NT2/D1 (cell line): ENCODE measurements at regions not wholly inside any gene's neighbourhood (a gene's known extent, or its start where the extent isn't known, plus 50 kb on each side); places are given as distances from the start of the nearest gene placed in this dataset.

Experiments
- DNase-seq: peaks from one replicate; pipeline ENCODE4 v3.0.0-alpha.2; 2011; ENCODE audit warnings: low read depth, low spot score
- H3K27me3 ChIP-seq: 2 replicates; pipeline ENCODE4 v1.6.0; 2011; ENCODE audit warnings: mild to moderate bottlenecking; ENCODE audit not compliant: insufficient read length, insufficient read depth
- H3K36me3 ChIP-seq: 2 replicates; pipeline ENCODE4 v1.6.1; 2011; ENCODE audit warnings: mild to moderate bottlenecking, low read length, mixed read lengths; ENCODE audit not compliant: insufficient read depth, insufficient read length
- H3K4me1 ChIP-seq: 2 replicates; pipeline ENCODE4 v1.5.1; 2011; ENCODE audit not compliant: insufficient read depth, insufficient read length
- H3K4me3 ChIP-seq: 2 replicates; pipeline ENCODE4 v1.5.1; 2011; ENCODE audit warnings: low read depth; ENCODE audit not compliant: insufficient read length
- H3K9ac ChIP-seq: 2 replicates; pipeline ENCODE4 v1.6.0; 2011; ENCODE audit warnings: low read depth; ENCODE audit not compliant: insufficient read length
- H3K9me3 ChIP-seq: 2 replicates; pipeline ENCODE4 v1.5.1; 2011; ENCODE audit warnings: mild to moderate bottlenecking, low read length; ENCODE audit not compliant: insufficient read depth
- SUZ12 ChIP-seq: IDR thresholded peaks from 2 replicates; pipeline ENCODE4 v1.6.1; 2011; ENCODE audit not compliant: insufficient read length, insufficient read depth; ENCODE audit errors: extremely low read depth
- YY1 ChIP-seq: IDR thresholded peaks from 2 replicates; pipeline ENCODE4 v1.6.1; 2011; ENCODE audit not compliant: insufficient read length, insufficient read depth
- ZNF274 ChIP-seq: IDR thresholded peaks from 2 replicates; pipeline ENCODE4 v1.6.1; 2011; ENCODE audit warnings: mild to moderate bottlenecking, low read depth, low read length

DNA sequence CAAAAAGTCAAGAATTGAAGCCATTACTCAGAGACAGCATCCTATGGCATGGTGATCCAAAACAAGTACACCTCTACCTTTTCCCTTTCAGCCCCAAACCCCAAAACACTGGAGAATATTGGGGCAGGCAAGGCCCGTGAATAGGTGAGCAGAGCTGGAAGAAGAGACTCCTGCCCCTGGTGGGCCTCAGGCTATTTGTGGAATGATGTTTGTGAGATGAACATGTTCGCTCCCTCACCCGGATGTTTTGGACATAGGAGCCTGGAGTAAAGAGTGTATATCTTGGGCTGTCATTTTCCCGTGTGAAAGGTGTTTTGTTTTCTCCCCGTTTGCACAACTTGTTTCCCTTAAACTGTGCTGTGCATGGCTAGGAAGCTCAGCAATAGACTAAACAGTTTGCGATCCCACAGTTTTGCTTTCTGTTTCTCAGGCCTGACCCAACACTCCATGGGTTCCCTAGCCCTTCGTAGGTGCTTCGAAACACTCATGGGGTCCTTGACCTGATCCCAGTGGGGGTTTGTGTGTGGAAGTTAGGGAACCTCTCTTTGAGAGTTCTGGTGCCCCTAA lies 136.5 kb upstream of the TNP1 start:
- Histone ChIP-seq H3K9ac (no peak overlapping the region), H3K9me3 (no peaks in the 10 kb centered on the region), H3K4me1 (no peaks in the 10 kb centered on the region), H3K27me3 (no peaks in the 10 kb centered on the region), H3K36me3 (no peaks in the 10 kb centered on the region), H3K4me3 (no peak overlapping the region)
- no peak for DNase-seq
- TF ChIP-seq ZNF274 (no peak), SUZ12 (no peak)

DNA sequence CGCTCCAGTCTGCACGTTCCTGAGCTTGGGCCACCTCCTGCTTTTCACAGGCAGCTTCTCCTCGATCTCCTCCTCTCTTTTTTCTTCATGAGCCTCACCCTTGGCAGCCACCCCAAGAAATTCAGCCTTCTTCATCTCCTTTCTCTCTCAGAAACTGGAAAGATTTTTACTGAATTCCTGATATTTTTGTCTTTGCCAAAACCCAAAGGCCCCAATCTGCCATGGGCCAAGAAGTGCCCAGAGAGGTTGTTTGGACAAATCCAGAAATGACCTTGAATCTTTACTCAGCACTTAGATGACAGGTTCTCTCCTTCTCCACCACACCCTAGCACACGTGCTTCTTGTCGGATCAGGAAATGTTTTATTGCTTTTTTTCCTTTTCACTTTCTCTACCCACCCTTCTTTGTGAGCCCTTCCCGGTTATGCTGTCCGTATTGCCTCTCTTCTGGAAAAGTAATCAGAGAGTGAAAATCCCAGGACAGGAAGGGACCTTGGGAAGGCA lies 134.5 kb upstream of the TNP1 start:
- no peak for DNase-seq
- no peak overlapping the region for H3K9ac ChIP-seq
- no peaks in the 10 kb centered on the region for H3K4me1 ChIP-seq
- H3K9me3 ChIP-seq, result no peaks in the 10 kb centered on the region
- no peak overlapping the region for H3K4me3 ChIP-seq
- H3K36me3 ChIP-seq, result no peaks in the 10 kb centered on the region
- no peaks in the 10 kb centered on the region for H3K27me3 ChIP-seq
- TF ChIP-seq ZNF274 (no peak), SUZ12 (no peak), YY1 (no peak)

DNA sequence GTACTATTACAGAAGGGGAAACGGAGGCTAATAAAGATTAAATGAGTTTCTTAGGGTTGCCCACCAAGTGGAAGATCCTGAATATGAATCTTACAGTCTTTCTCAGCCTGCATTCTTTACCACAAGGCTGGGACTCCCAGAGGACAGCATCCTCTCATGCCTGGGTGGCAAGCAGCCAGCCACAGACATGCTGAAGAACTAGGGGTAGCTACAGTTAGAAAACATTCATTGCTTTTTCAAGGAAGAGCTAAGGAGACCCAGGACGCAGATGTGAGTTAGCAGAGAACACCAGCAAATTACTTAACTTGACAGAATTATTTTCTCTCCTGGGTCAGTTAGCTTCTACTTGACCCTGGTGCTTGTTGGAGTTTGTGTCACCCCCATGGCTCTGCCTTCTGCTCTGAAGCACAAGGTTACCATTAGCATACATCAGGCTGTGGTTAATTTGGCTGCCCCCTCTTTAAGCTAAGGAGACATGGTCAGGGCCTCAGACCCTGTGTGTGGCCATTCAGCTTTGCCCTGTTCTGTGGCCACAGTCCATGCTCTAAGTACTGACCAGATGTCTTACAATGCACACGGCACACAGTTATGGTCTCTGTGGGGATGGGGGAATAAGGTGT lies 132.3 kb upstream of the TNP1 start:
- H3K4me3 ChIP-seq, result no peak overlapping the region
- H3K36me3 ChIP-seq, result no peaks in the 10 kb centered on the region
- no peaks in the 10 kb centered on the region for H3K27me3 ChIP-seq
- H3K4me1 ChIP-seq, result no peaks in the 10 kb centered on the region
- TF ChIP-seq SUZ12 (no peak), YY1 (no peak), ZNF274 (no peak)
- no peak overlapping the region for H3K9ac ChIP-seq
- no peaks in the 10 kb centered on the region for H3K9me3 ChIP-seq
- DNase-seq, result no peak

DNA sequence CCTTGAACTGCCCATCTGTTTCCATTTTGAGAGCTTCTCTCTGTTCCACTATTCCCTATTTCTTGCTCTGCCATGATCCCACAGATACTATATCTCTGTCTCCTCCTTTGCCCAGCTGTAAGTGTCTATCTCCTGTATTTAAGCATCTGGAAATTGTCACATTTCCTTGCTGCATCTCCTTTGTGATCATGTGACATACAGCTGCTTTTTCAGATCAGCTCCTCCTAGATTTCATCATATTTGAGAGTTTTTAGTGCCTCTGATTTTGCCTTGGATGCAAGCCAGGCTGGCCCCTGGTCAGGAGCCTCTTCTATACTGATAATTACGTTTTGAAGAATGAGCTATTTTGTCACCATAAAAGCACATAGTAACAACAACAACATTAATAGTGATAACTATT lies 131.7 kb upstream of the TNP1 start:
- H3K4me3 ChIP-seq, result no peak overlapping the region
- no peaks in the 10 kb centered on the region for H3K9me3 ChIP-seq
- H3K27me3 ChIP-seq, result no peaks in the 10 kb centered on the region
- no peaks in the 10 kb centered on the region for H3K4me1 ChIP-seq
- no peak overlapping the region for H3K9ac ChIP-seq
- DNase-seq, result no peak
- no peak for TF ChIP-seq SUZ12
- no peak for TF ChIP-seq ZNF274
- no peak for TF ChIP-seq YY1
- H3K36me3 ChIP-seq, result no peaks in the 10 kb centered on the region

GRCh38 chr2:216989340-216990129 lies 129.7 kb upstream of the TNP1 start:
- no peak for DNase-seq
- Histone ChIP-seq H3K9ac (no peak overlapping the region), H3K4me3 (no peak overlapping the region), H3K9me3 (no peaks in the 10 kb centered on the region), H3K27me3 (no peaks in the 10 kb centered on the region), H3K4me1 (peaks cover 3% of the 10 kb centered on the region), H3K36me3 (no peaks in the 10 kb centered on the region)
- TF ChIP-seq ZNF274 (no peak), SUZ12 (no peak), YY1 (no peak)

DNA sequence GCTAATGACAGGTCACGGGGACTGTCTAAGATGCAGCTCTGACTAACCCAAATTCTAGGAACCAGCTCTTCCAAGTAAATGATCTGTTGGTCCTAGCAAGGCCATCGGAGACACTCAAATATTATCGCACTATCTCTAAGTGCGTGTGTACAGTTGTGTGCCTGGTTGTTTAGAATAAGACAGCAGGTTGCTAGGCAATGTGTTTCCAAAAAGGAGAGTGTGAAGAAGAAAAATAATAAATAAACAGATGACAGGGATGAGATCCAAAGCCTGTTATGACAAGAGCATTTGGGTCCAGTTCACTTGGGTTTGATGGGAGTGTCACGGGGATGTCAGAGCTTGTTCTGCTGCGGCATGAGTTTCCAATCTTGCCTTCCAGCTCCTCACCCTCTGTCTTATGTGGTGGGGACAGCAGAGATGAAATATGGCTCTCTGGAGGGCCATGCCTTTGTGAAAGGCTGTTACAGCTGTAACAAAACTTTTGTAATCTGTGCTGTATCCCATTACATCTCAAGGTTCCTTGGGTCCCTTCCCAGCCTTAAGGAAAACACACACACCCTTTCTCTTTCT lies 127.5 kb upstream of the TNP1 start:
- Histone ChIP-seq H3K36me3 (no peaks in the 10 kb centered on the region), H3K4me1 (peaks cover 3% of the 10 kb centered on the region), H3K4me3 (no peak overlapping the region), H3K9ac (no peak overlapping the region), H3K27me3 (no peaks in the 10 kb centered on the region), H3K9me3 (no peaks in the 10 kb centered on the region)
- TF ChIP-seq YY1, result no peak
- TF ChIP-seq SUZ12, result no peak
- no peak for TF ChIP-seq ZNF274
- no peak for DNase-seq

- Histone ChIP-seq H3K9ac (no peak overlapping the region), H3K9me3 (no peaks in the 10 kb centered on the region), H3K4me1 (peaks cover 3% of the 10 kb centered on the region), H3K36me3 (no peaks in the 10 kb centered on the region), H3K4me3 (no peak overlapping the region), H3K27me3 (no peaks in the 10 kb centered on the region)
- TF ChIP-seq ZNF274 (no peak), YY1 (no peak), SUZ12 (no peak)
- DNase-seq, result no peak
Observed at GRCh38 chr2:216985658-216986141, 125.8 kb upstream of the TNP1 start.
